Fibroblast of the aortic adventitia (primary cell): ENCODE measurements at regions not wholly inside any gene's neighbourhood (a gene's known extent, or its start where the extent isn't known, plus 50 kb on each side); places are given as distances from the start of the nearest gene placed in this dataset.

Experiments
- DNase-seq: peaks from one replicate; pipeline ENCODE4 v3.0.0-alpha.2; 2010; ENCODE audit warnings: low read depth
- H3K4me3 ChIP-seq: 2 replicates; pipeline ENCODE4 v1.5.1; 2011; ENCODE audit warnings: low read depth, mild to moderate bottlenecking, control low read depth, low read length, moderate library complexity
- CTCF ChIP-seq: IDR thresholded peaks from 2 replicates; pipeline ENCODE4 v1.5.1; 2011; ENCODE audit warnings: mild to moderate bottlenecking, low read length, control low read depth, inconsistent platforms; ENCODE audit not compliant: insufficient read depth

- DNase-seq = no peak
- no peak overlapping the region for H3K4me3 ChIP-seq
- TF ChIP-seq CTCF = no peak
These were observed 807.1 kb downstream of the CDH9 start for GRCh38 chr5:26231316-26231715.

GRCh38 chr5:26229848-26230247 is 808.5 kb downstream of the CDH9 start:
- no peak overlapping the region for H3K4me3 ChIP-seq
- no peak for TF ChIP-seq CTCF
- no peak for DNase-seq

- TF ChIP-seq CTCF = no peak
- H3K4me3 ChIP-seq = no peak overlapping the region
- no peak for DNase-seq
These were observed 811.1 kb downstream of the CDH9 start for GRCh38 chr5:26227245-26227644.

- no peak for TF ChIP-seq CTCF
- no peak for DNase-seq
- H3K4me3 ChIP-seq = no peak overlapping the region
These were observed 833.3 kb downstream of the CDH9 start for GRCh38 chr5:26205121-26205520.

GRCh38 chr5:26193626-26194025 is 844.8 kb downstream of the CDH9 start:
- DNase-seq = no peak
- no peak for TF ChIP-seq CTCF
- no peak overlapping the region for H3K4me3 ChIP-seq

- H3K4me3 ChIP-seq = no peak overlapping the region
- no peak for TF ChIP-seq CTCF
- DNase-seq = no peak
These were observed 845.9 kb downstream of the CDH9 start for GRCh38 chr5:26192486-26192885.

- no peak overlapping the region for H3K4me3 ChIP-seq
- no peak for TF ChIP-seq CTCF
- no peak for DNase-seq
These were observed 856.8 kb downstream of the CDH9 start for GRCh38 chr5:26181582-26181981.
